ENCODE measurements at regions not wholly inside any gene's neighbourhood (a gene's known extent, or its start where the extent isn't known, plus 50 kb on each side); places are given as distances from the start of the nearest gene placed in this dataset.
A peak's percentile ranks its signal among the peaks of the same experiment; 100 is the strongest.
"Not testable (repeated sequence)": the region's sequence is repeated elsewhere in the genome, so short reads cannot be mapped to it uniquely, and the experiment has no call there.

GRCh38 chr12:3379079-3379478 is 111.9 kb upstream of the PRMT8 start:
- no peak for DNase-seq (ENCODE audit: extremely low spot score, unreplicated experiment)
- H3K36me3 Mint-ChIP-seq = no peaks in the 10 kb centered on the region
- peaks cover 37% of the 10 kb centered on the region for H3K27me3 Mint-ChIP-seq
- H3K27ac Mint-ChIP-seq = no peak overlapping the region
- no peak overlapping the region for H3K4me3 Mint-ChIP-seq
- peaks cover 4% of the 10 kb centered on the region for H3K9me3 Mint-ChIP-seq
- TF ChIP-seq, protein P1, sequence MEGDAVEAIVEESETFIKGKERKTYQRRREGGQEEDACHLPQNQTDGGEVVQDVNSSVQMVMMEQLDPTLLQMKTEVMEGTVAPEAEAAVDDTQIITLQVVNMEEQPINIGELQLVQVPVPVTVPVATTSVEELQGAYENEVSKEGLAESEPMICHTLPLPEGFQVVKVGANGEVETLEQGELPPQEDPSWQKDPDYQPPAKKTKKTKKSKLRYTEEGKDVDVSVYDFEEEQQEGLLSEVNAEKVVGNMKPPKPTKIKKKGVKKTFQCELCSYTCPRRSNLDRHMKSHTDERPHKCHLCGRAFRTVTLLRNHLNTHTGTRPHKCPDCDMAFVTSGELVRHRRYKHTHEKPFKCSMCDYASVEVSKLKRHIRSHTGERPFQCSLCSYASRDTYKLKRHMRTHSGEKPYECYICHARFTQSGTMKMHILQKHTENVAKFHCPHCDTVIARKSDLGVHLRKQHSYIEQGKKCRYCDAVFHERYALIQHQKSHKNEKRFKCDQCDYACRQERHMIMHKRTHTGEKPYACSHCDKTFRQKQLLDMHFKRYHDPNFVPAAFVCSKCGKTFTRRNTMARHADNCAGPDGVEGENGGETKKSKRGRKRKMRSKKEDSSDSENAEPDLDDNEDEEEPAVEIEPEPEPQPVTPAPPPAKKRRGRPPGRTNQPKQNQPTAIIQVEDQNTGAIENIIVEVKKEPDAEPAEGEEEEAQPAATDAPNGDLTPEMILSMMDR (conservative IDR thresholded peaks at IDR 0.05) = no peak
- peaks cover 18% of the 10 kb centered on the region for H3K4me1 Mint-ChIP-seq (ENCODE audit: unreplicated experiment)

DNA sequence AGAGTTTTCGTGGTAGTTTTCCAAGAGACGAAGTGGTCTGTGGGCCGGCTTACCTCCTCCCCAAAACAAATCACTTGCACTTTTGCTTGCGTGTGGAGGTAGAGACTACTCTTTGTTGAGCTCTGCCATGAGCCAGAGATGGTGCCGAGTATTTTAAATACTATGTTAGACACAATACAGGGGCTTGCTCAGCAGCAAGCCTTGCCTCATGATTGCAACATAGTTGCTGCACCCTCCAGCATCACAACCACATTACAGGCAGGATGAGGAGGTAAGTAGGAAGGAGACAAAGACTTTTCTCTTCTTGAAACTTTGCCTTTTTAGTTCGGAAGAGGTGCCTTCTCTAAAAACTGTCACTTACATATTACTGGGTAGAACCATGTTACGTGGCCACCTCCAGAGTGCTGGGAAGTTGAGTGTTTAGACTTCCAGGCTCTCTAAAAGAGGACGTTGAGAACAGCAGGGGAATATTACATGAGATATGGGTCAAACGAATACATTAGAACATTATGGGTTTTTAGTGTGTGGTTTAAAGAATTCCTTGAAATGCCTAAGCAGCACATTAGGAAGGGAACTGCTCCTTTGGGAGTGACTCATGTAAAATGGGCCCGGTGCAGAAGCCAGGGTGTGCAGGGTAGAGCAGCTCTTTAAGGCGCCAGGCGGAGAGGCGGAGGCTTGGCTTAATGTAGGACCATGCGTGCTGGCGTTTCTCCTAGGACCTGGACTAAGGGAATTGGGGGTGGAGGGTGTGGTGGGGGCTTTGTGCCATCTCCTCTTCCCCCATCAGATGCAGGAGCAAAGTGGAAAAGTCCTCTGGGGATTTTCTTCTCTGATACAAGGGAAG is 110.6 kb upstream of the PRMT8 start:
- H3K27ac Mint-ChIP-seq = peak overlapping the region; percentile 56
- peaks cover 32% of the 10 kb centered on the region for H3K27me3 Mint-ChIP-seq
- H3K9me3 Mint-ChIP-seq = peaks cover 4% of the 10 kb centered on the region
- peaks cover 18% of the 10 kb centered on the region for H3K4me1 Mint-ChIP-seq (ENCODE audit: unreplicated experiment)
- peak overlapping the region; percentile 50 for H3K4me3 Mint-ChIP-seq
- no peaks in the 10 kb centered on the region for H3K36me3 Mint-ChIP-seq
- TF ChIP-seq, protein P1 (conservative IDR thresholded peaks at IDR 0.05) = no peak
- DNase-seq (ENCODE audit: extremely low spot score, unreplicated experiment) = no peak

- Mint-ChIP-seq H3K4me1 (ENCODE audit: unreplicated experiment) (peaks cover 18% of the 10 kb centered on the region), H3K9me3 (peaks cover 4% of the 10 kb centered on the region), H3K4me3 (peak overlapping the region; percentile 9), H3K27ac (peak overlapping the region; percentile 56), H3K27me3 (peaks cover 40% of the 10 kb centered on the region), H3K36me3 (peaks cover 4% of the 10 kb centered on the region)
- TF ChIP-seq, protein P1 (conservative IDR thresholded peaks at IDR 0.05) = no peak
- DNase-seq (ENCODE audit: extremely low spot score, unreplicated experiment) = no peak
These were observed 109.7 kb upstream of the PRMT8 start for GRCh38 chr12:3381059-3382047.

GRCh38 chr12:3389986-3390385 is 101.0 kb upstream of the PRMT8 start:
- Mint-ChIP-seq H3K27me3 (peaks cover 51% of the 10 kb centered on the region), H3K4me3 (no peak overlapping the region), H3K9me3 (no peaks in the 10 kb centered on the region), H3K4me1 (ENCODE audit: unreplicated experiment) (no peaks in the 10 kb centered on the region), H3K36me3 (peaks cover 8% of the 10 kb centered on the region), H3K27ac (no peak overlapping the region)
- TF ChIP-seq, protein P1 (conservative IDR thresholded peaks at IDR 0.05) = no peak
- no peak for DNase-seq (ENCODE audit: extremely low spot score, unreplicated experiment)

- not testable (repeated sequence) for DNase-seq (ENCODE audit: extremely low spot score, unreplicated experiment); H3K4me1 Mint-ChIP-seq (ENCODE audit: unreplicated experiment); H3K36me3 Mint-ChIP-seq; H3K9me3 Mint-ChIP-seq; H3K27ac Mint-ChIP-seq
- Mint-ChIP-seq H3K4me3 (peak overlapping the region; percentile 51), H3K27me3 (peaks cover 29% of the 10 kb centered on the region)
These were observed 93.4 kb upstream of the PRMT8 start for GRCh38 chr12:3397596-3397995.

Measured in type B pancreatic cell (in vitro differentiated cells).